SK-N-SH treated with all-trans-retinoic acid at 6 μM for 48 hours (cell line): ENCODE measurements at regions not wholly inside any gene's neighbourhood (a gene's known extent, or its start where the extent isn't known, plus 50 kb on each side); places are given as distances from the start of the nearest gene placed in this dataset.

Experiments
- ATAC-seq: fragments of 200-7000 bp; cut with Tn5 transposase; 3 replicates; pipeline ENCODE4 v1.9.1; 2020; ENCODE audit warnings: mild to moderate bottlenecking, moderate library complexity
- ARNTL ChIP-seq: fragments of 450-650 bp; formaldehyde crosslinking; IDR thresholded peaks from 2 replicates; pipeline ENCODE4 v1.5.0; 2020; ENCODE audit warnings: low read depth, mild to moderate bottlenecking, moderate library complexity, borderline replicate concordance
- GLIS3 ChIP-seq: fragments of 250-450 bp; sonication (Bioruptor Pico); IDR thresholded peaks from 2 replicates; pipeline ENCODE4 v1.5.0; 2020; ENCODE audit warnings: mild to moderate bottlenecking, moderate library complexity
- ISL1 ChIP-seq: fragments of 250-450 bp; sonication (Bioruptor Pico); IDR thresholded peaks from 2 replicates; pipeline ENCODE4 v2.1.2; 2022; ENCODE audit warnings: mild to moderate bottlenecking, moderate library complexity
- OSR1 ChIP-seq: fragments of 250-450 bp; sonication (Bioruptor Pico); IDR thresholded peaks from 2 replicates; pipeline ENCODE4 v1.8.0; 2022; ENCODE audit warnings: moderate library complexity, mild to moderate bottlenecking, inconsistent platforms
- PATZ1 ChIP-seq: fragments of 250-450 bp; sonication (Bioruptor Pico); IDR thresholded peaks from 2 replicates; pipeline ENCODE4 v1.8.0; 2020; ENCODE audit warnings: mild to moderate bottlenecking, moderate library complexity, borderline replicate concordance
- PPARA ChIP-seq: fragments of 250-450 bp; sonication (Bioruptor Pico); IDR thresholded peaks from 2 replicates; pipeline ENCODE4 v1.5.0; 2020; ENCODE audit warnings: mild to moderate bottlenecking, borderline replicate concordance
- RARB ChIP-seq: fragments of 250-450 bp; sonication (Bioruptor Pico); IDR thresholded peaks from 2 replicates; pipeline ENCODE4 v1.8.0; 2021; ENCODE audit warnings: mild to moderate bottlenecking, moderate library complexity
- TCF4 ChIP-seq: fragments of 250-450 bp; sonication (Bioruptor Pico); IDR thresholded peaks from 2 replicates; pipeline ENCODE4 v1.8.0; 2021; ENCODE audit warnings: mild to moderate bottlenecking, moderate library complexity, borderline replicate concordance
- TOX ChIP-seq: fragments of 250-450 bp; sonication (Bioruptor Pico); IDR thresholded peaks from 2 replicates; pipeline ENCODE4 v1.8.0; 2021; ENCODE audit warnings: mild to moderate bottlenecking, moderate library complexity, borderline replicate concordance
- TSHZ2 ChIP-seq: fragments of 250-450 bp; sonication (Bioruptor Pico); IDR thresholded peaks from 2 replicates; pipeline ENCODE4 v1.5.0; 2020; ENCODE audit warnings: mild to moderate bottlenecking, moderate library complexity
- ZFP3 ChIP-seq: fragments of 250-450 bp; sonication (Bioruptor Pico); IDR thresholded peaks from 2 replicates; pipeline ENCODE4 v1.5.0; 2020; ENCODE audit warnings: mild to moderate bottlenecking, moderate library complexity
- ZNF565 ChIP-seq: fragments of 450-650 bp; formaldehyde crosslinking; conservative IDR thresholded peaks from 2 replicates; pipeline ENCODE4 v1.5.0; 2020; ENCODE audit warnings: low read depth, mild to moderate bottlenecking, moderate library complexity
- ZNF8 ChIP-seq: fragments of 450-650 bp; formaldehyde crosslinking; IDR thresholded peaks from 2 replicates; pipeline ENCODE4 v1.5.0; 2020; ENCODE audit warnings: mild to moderate bottlenecking, moderate library complexity
- TF ChIP-seq, protein P1 (sequence below): fragments of 250-450 bp; sonication (Bioruptor Pico); IDR thresholded peaks from 2 replicates; pipeline ENCODE4 v1.5.1; 2020; ENCODE audit warnings: low read depth, mild to moderate bottlenecking, moderate library complexity
- TF ChIP-seq, protein P2 (sequence below): fragments of 250-450 bp; sonication (Bioruptor Pico); IDR thresholded peaks from 2 replicates; pipeline ENCODE4 v1.5.1; 2021; ENCODE audit warnings: mild to moderate bottlenecking, moderate library complexity

DNA sequence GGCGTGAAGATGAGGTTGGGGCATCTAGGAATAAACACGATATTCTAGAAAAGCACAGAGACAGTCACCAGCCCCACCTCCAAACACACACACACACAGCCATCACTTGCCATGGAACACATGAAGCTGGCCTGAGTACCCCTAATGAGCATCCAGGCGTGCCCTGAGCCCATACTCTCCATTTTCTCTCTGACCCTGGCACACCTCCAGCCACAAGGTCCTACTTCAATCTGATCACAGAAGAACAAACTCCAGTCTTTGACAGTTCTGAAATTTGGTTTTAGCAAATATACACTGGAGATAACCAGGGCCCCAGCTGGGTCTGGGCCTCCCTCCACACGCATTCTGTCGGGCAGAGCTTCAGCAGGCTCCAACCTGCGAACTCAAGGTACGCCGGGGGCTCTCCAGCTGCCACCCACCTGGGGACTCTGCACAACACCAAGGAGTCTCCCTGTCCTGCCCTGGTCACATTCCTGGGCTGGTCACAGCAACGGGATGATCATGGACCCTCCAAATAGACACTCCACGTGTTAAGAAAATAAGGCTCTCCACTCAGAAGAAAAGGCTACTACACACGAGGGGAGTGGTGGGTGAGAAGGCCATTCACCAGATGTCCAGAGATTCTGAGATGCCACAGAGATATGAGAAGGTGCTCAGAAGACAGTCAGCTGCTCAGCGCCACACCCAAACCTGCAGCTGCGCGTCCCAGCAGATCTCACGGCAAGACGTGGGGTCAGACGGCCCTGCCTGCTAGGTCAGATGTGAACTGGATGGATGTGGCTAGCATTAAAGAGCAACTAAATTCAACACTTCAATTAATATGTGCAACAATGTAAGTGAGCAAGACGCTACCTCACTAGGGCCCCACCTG lies 57.0 kb upstream of the PNMA1 start:
- ATAC-seq, result no peak

GRCh38 chr14:73768107-73768506 lies 53.9 kb upstream of the PNMA1 start:
- ATAC-seq, result no peak

More for the DNA sequence above, 57.0 kb upstream of the PNMA1 start:
- TF ChIP-seq TSHZ2 (CRISPR knock-in tag), result no peak
- no peak for TF ChIP-seq OSR1 (CRISPR knock-in tag)
- TF ChIP-seq ZNF565 (CRISPR knock-in tag), result no peak

More at GRCh38 chr14:73768107-73768506, 53.9 kb upstream of the PNMA1 start:
- TF ChIP-seq, protein P1, sequence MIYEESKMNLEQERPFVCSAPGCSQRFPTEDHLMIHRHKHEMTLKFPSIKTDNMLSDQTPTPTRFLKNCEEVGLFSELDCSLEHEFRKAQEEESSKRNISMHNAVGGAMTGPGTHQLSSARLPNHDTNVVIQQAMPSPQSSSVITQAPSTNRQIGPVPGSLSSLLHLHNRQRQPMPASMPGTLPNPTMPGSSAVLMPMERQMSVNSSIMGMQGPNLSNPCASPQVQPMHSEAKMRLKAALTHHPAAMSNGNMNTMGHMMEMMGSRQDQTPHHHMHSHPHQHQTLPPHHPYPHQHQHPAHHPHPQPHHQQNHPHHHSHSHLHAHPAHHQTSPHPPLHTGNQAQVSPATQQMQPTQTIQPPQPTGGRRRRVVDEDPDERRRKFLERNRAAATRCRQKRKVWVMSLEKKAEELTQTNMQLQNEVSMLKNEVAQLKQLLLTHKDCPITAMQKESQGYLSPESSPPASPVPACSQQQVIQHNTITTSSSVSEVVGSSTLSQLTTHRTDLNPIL, result no peak
- TF ChIP-seq, protein P2, sequence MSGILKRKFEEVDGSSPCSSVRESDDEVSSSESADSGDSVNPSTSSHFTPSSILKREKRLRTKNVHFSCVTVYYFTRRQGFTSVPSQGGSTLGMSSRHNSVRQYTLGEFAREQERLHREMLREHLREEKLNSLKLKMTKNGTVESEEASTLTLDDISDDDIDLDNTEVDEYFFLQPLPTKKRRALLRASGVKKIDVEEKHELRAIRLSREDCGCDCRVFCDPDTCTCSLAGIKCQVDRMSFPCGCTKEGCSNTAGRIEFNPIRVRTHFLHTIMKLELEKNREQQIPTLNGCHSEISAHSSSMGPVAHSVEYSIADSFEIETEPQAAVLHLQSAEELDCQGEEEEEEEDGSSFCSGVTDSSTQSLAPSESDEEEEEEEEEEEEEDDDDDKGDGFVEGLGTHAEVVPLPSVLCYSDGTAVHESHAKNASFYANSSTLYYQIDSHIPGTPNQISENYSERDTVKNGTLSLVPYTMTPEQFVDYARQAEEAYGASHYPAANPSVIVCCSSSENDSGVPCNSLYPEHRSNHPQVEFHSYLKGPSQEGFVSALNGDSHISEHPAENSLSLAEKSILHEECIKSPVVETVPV (CRISPR knock-in tag), result no peak
- no peak for TF ChIP-seq ZFP3
- TF ChIP-seq PATZ1 (CRISPR knock-in tag), result no peak
- TF ChIP-seq TCF4 (CRISPR knock-in tag), result no peak
- no peak for TF ChIP-seq TSHZ2 (CRISPR knock-in tag)
- no peak for TF ChIP-seq GLIS3
- TF ChIP-seq ZNF565 (CRISPR knock-in tag), result no peak
- no peak for TF ChIP-seq TOX (CRISPR knock-in tag)
- TF ChIP-seq ISL1 (CRISPR knock-in tag), result no peak
- no peak for TF ChIP-seq ARNTL (CRISPR knock-in tag)
- TF ChIP-seq RARB (CRISPR knock-in tag), result no peak
- TF ChIP-seq PPARA (CRISPR knock-in tag), result no peak
- TF ChIP-seq ZNF8 (CRISPR knock-in tag), result no peak
